Neuronal stem cell (in vitro differentiated cells): ENCODE measurements at regions not wholly inside any gene's neighbourhood (a gene's known extent, or its start where the extent isn't known, plus 50 kb on each side); places are given as distances from the start of the nearest gene placed in this dataset.
A peak's percentile ranks its signal among the peaks of the same experiment; 100 is the strongest.

Experiments
- DNase-seq: peaks from one replicate; pipeline ENCODE4 v3.0.0-alpha.2; 2013; ENCODE audit warnings: low spot score
- H2AFZ ChIP-seq: one replicate; pipeline ENCODE4 v1.6.1; 2013; ENCODE audit warnings: mild to moderate bottlenecking, low read length, inconsistent platforms
- H2AK5ac ChIP-seq: 2 replicates; pipeline ENCODE4 v1.6.1; 2013; ENCODE audit warnings: low read depth, mild to moderate bottlenecking, inconsistent platforms, low read length, moderate library complexity, mixed read lengths
- H2BK120ac ChIP-seq: 2 replicates; pipeline ENCODE4 v1.6.1; 2013; ENCODE audit warnings: low read depth, mild to moderate bottlenecking, inconsistent platforms, low read length, moderate library complexity, mixed read lengths
- H2BK12ac ChIP-seq: one replicate; pipeline ENCODE4 v1.6.1; 2013; ENCODE audit warnings: low read length, inconsistent platforms
- H2BK15ac ChIP-seq: 2 replicates; pipeline ENCODE4 v1.6.1; 2013; ENCODE audit warnings: mild to moderate bottlenecking, low read length, inconsistent platforms, mixed read lengths
- H2BK5ac ChIP-seq: one replicate; pipeline ENCODE4 v1.6.1; 2013; ENCODE audit warnings: inconsistent platforms, mild to moderate bottlenecking, low read length, moderate library complexity
- H3K14ac ChIP-seq: one replicate; pipeline ENCODE4 v1.6.1; 2013; ENCODE audit warnings: low read length, inconsistent platforms
- H3K18ac ChIP-seq: 2 replicates; pipeline ENCODE4 v1.6.1; 2013; ENCODE audit warnings: low read length, inconsistent platforms
- H3K23ac ChIP-seq: 2 replicates; pipeline ENCODE4 v1.6.1; 2013; ENCODE audit warnings: low read depth, mild to moderate bottlenecking, mixed read lengths, low read length, inconsistent platforms; ENCODE audit not compliant: poor library complexity
- H3K27ac ChIP-seq: replicated peaks from 3 replicates; pipeline ENCODE4 v1.5.1; 2013; ENCODE audit warnings: low read length, inconsistent platforms
- H3K27me3 ChIP-seq, 3 experiments: 2 replicates each; pipeline ENCODE4 v1.6.1; 2013; ENCODE audit warnings: low read length in 3 of 3, mild to moderate bottlenecking in 2 of 3, inconsistent platforms in 1 of 3, low read depth in 1 of 3, mixed read lengths in 1 of 3, moderate library complexity in 1 of 3; ENCODE audit not compliant: control insufficient read depth in 3 of 3, insufficient read depth in 3 of 3
- H3K36me3 ChIP-seq, 2 donors: replicated peaks in 1 of 2; 2 replicates each; pipeline ENCODE4 v1.6.1; 2013; ENCODE audit warnings: low read length in 2 of 2; ENCODE audit not compliant: control insufficient read depth in 2 of 2, insufficient read depth in 2 of 2
- H3K4ac ChIP-seq: 2 replicates; pipeline ENCODE4 v1.6.1; 2013; ENCODE audit warnings: inconsistent platforms, mild to moderate bottlenecking, low read length, moderate library complexity
- H3K4me1 ChIP-seq, 2 donors: 1 replicate in 1 of 2; 2 replicates in 1 of 2; pipeline ENCODE4 v1.6.1; 2013; ENCODE audit warnings: low read length in 2 of 2, low read depth in 1 of 2; ENCODE audit not compliant: control insufficient read depth in 2 of 2, insufficient read depth in 1 of 2
- H3K4me2 ChIP-seq: one replicate; pipeline ENCODE4 v1.6.1; 2013; ENCODE audit warnings: mild to moderate bottlenecking, low read length, inconsistent platforms; ENCODE audit not compliant: insufficient read depth, poor library complexity, severe bottlenecking
- H3K4me3 ChIP-seq, 2 donors: 2 replicates each; pipeline ENCODE4 v1.5.1; 2013; ENCODE audit warnings: low read length in 2 of 2, mild to moderate bottlenecking in 2 of 2, inconsistent platforms in 1 of 2, moderate library complexity in 1 of 2
- H3K79me1 ChIP-seq: one replicate; pipeline ENCODE4 v1.6.1; 2013; ENCODE audit warnings: low read depth, mild to moderate bottlenecking, inconsistent platforms, low read length, moderate library complexity
- H3K9ac ChIP-seq: one replicate; pipeline ENCODE4 v1.6.1; 2013; ENCODE audit warnings: mild to moderate bottlenecking, low read depth, low read length, inconsistent platforms; ENCODE audit not compliant: poor library complexity
- H3K9me3 ChIP-seq, 2 donors: replicated peaks in 1 of 2; 2 replicates each; pipeline versions ENCODE3 to v1.6.1; 2013; ENCODE audit warnings: low read length in 2 of 2, mild to moderate bottlenecking in 2 of 2, inconsistent platforms in 1 of 2, low read depth in 1 of 2, mixed read lengths in 1 of 2, moderate library complexity in 1 of 2; ENCODE audit not compliant: control insufficient read depth in 2 of 2, insufficient read depth in 1 of 2
- H4K8ac ChIP-seq: one replicate; pipeline ENCODE4 v1.6.1; 2013; ENCODE audit warnings: low read depth, mild to moderate bottlenecking, inconsistent platforms, low read length, moderate library complexity
- H4K91ac ChIP-seq: one replicate; pipeline ENCODE4 v1.6.1; 2013; ENCODE audit warnings: low read length, low read depth, mild to moderate bottlenecking, inconsistent platforms; ENCODE audit not compliant: poor library complexity
- WGBS, 2 donors: extraction: QIAGEN DNeasy Blood & Tissue Kit; methylation state at CpG; one replicate each; pipeline ENCODE4 v1.1.7; 2013; ENCODE audit warnings: missing lambda C conversion rate in 2 of 2, mixed read lengths in 1 of 2; ENCODE audit not compliant: insufficient read length in 2 of 2, insufficient replicate concordance in 1 of 2; ENCODE audit errors: extremely low coverage in 2 of 2; 5-methylcytosine and 5-hydroxymethylcytosine counted together

GRCh38 chr16:20166531-20167235 is 93.0 kb upstream of the GPR139 start:
- WGBS, 2 donors = no CpG with 5 or more reads among the region's 15 CpGs
- Histone ChIP-seq H2BK15ac (no peak overlapping the region), H3K27me3 (no peaks in the 10 kb centered on the region), H3K23ac (no peak overlapping the region), H3K9me3 (no peaks in the 10 kb centered on the region), H2AFZ (no peak overlapping the region), H3K18ac (no peak overlapping the region), H2BK120ac (no peak overlapping the region), H2BK5ac (no peak overlapping the region), H3K79me1 (no peaks in the 10 kb centered on the region), H3K4me1 (peaks cover 0 to 11% of the 10 kb centered on the region in 2 donors), H3K4me2 (peak overlapping the region; percentile 28), H3K36me3 (no peaks in the 10 kb centered on the region), H3K14ac (no peak overlapping the region), H2AK5ac (no peak overlapping the region), H4K8ac (no peak overlapping the region), H3K27ac (peak overlapping the region; percentile 63), H4K91ac (no peak overlapping the region), H3K9ac (no peak overlapping the region), H3K4ac (no peak overlapping the region), H2BK12ac (no peak overlapping the region), H3K4me3 (no peak overlapping the region)
- DNase-seq = peak; percentile 31

GRCh38 chr16:20153444-20153843 is 79.8 kb upstream of the GPR139 start:
- H2BK120ac ChIP-seq = no peak overlapping the region
- WGBS, 2 donors = no CpG with 5 or more reads among the region's 1 CpG
- H3K27me3 ChIP-seq = no peaks in the 10 kb centered on the region

GRCh38 chr16:20147091-20147490 is 73.4 kb upstream of the GPR139 start:
- Histone ChIP-seq H3K79me1 (no peaks in the 10 kb centered on the region), H4K91ac (no peak overlapping the region), H3K4me1 (no peaks in the 10 kb centered on the region), H3K27me3 (no peaks in the 10 kb centered on the region), H3K4me3 (no peak overlapping the region), H2BK12ac (no peak overlapping the region), H2BK120ac (no peak overlapping the region), H3K27ac (no peak overlapping the region), H3K9ac (no peak overlapping the region), H2AK5ac (no peak overlapping the region), H4K8ac (no peak overlapping the region), H3K4ac (no peak overlapping the region), H2AFZ (no peak overlapping the region), H3K14ac (no peak overlapping the region), H3K9me3 (no peaks in the 10 kb centered on the region), H3K18ac (no peak overlapping the region), H3K36me3 (no peaks in the 10 kb centered on the region), H2BK15ac (no peak overlapping the region), H3K23ac (no peak overlapping the region), H2BK5ac (no peak overlapping the region), H3K4me2 (no peak overlapping the region)
- no CpG with 5 or more reads among the region's 5 CpGs for WGBS, 2 donors
- no peak for DNase-seq

More at GRCh38 chr16:20153444-20153843, 79.8 kb upstream of the GPR139 start:
- Histone ChIP-seq H2AFZ (no peak overlapping the region), H3K79me1 (no peaks in the 10 kb centered on the region), H2BK15ac (no peak overlapping the region), H2BK12ac (no peak overlapping the region), H3K4ac (no peak overlapping the region), H3K4me3 (no peak overlapping the region), H2BK5ac (no peak overlapping the region), H3K9ac (no peak overlapping the region), H4K91ac (no peak overlapping the region), H3K23ac (no peak overlapping the region), H3K18ac (no peak overlapping the region), H4K8ac (no peak overlapping the region), H2AK5ac (no peak overlapping the region), H3K4me1 (no peaks in the 10 kb centered on the region), H3K9me3 (peaks cover 0 to 3% of the 10 kb centered on the region in 2 donors), H3K27ac (no peak overlapping the region), H3K4me2 (no peak overlapping the region), H3K14ac (no peak overlapping the region), H3K36me3 (no peaks in the 10 kb centered on the region)
- no peak for DNase-seq

GRCh38 chr16:20141956-20142355 is 68.3 kb upstream of the GPR139 start:
- no peak overlapping the region for H2BK15ac ChIP-seq
- H3K4me2 ChIP-seq = no peak overlapping the region
- H4K91ac ChIP-seq = no peak overlapping the region
- no peaks in the 10 kb centered on the region for H3K79me1 ChIP-seq
- H2BK120ac ChIP-seq = no peak overlapping the region
- no peak overlapping the region for H3K14ac ChIP-seq
- H2BK5ac ChIP-seq = no peak overlapping the region
- H3K36me3 ChIP-seq = no peaks in the 10 kb centered on the region
- H3K4me1 ChIP-seq = peaks cover 0 to 2% of the 10 kb centered on the region in 2 donors
- no peak overlapping the region for H2AFZ ChIP-seq
- H3K4ac ChIP-seq = no peak overlapping the region
- no CpG with 5 or more reads among the region's 7 CpGs for WGBS, 2 donors
- H2AK5ac ChIP-seq = no peak overlapping the region
- no peak overlapping the region for H3K9ac ChIP-seq
- DNase-seq = no peak
- no peak overlapping the region for H3K27ac ChIP-seq
- H3K4me3 ChIP-seq = peak overlapping the region in 1 of 2 donors; percentile 31
- H2BK12ac ChIP-seq = no peak overlapping the region
- no peak overlapping the region for H4K8ac ChIP-seq
- no peak overlapping the region for H3K18ac ChIP-seq
- H3K27me3 ChIP-seq = no peaks in the 10 kb centered on the region
- H3K9me3 ChIP-seq = no peaks in the 10 kb centered on the region
- H3K23ac ChIP-seq = no peak overlapping the region
